ENCODE measurements at regions not wholly inside any gene's neighbourhood (a gene's known extent, or its start where the extent isn't known, plus 50 kb on each side); places are given as distances from the start of the nearest gene placed in this dataset.
"Not testable (repeated sequence)": the region's sequence is repeated elsewhere in the genome, so short reads cannot be mapped to it uniquely, and the experiment has no call there.

GRCh38 chr2:55783751-55784150 lies 90.1 kb upstream of the PNPT1 start:
- TF ChIP-seq ZNF514 (tag by site-specific recombination; IDR thresholded peaks at IDR 0.05); ZNF16 (tag by site-specific recombination; IDR thresholded peaks at IDR 0.05; ENCODE audit: low read depth); ZNF785 (tag by site-specific recombination; IDR thresholded peaks at IDR 0.05); ZNF768 (tag by site-specific recombination; IDR thresholded peaks at IDR 0.05); ZNF585B (tag by site-specific recombination; IDR thresholded peaks at IDR 0.05); ZNF23 (tag by site-specific recombination; IDR thresholded peaks at IDR 0.05; ENCODE audit: borderline replicate concordance); CTCF (tag by site-specific recombination; IDR thresholded peaks at IDR 0.05); ZFP3 (tag by site-specific recombination; IDR thresholded peaks at IDR 0.05; ENCODE audit: low read depth); KLF9 (tag by site-specific recombination; IDR thresholded peaks at IDR 0.05; ENCODE audit: low read depth); ZFP41 (tag by site-specific recombination; IDR thresholded peaks at IDR 0.05; ENCODE audit: borderline replicate concordance): not testable (repeated sequence)

Data from HEK293 (cell line).